ENCODE measurements at regions not wholly inside any gene's neighbourhood (a gene's known extent, or its start where the extent isn't known, plus 50 kb on each side); places are given as distances from the start of the nearest gene placed in this dataset.

GRCh38 chr10:35789996-35790395, 147.9 kb upstream of the FZD8 start:
- intact Hi-C loops (cut with micrococcal nuclease; ENCODE audit: unreplicated experiment) = loop anchor here (10.0 kb wide), 1 partner anchor 545 kb away; no protein-coding TSS in a partner anchor
- Histone ChIP-seq H2AFZ (no peak overlapping the region), H3K9me2 (ENCODE audit: insufficient read depth) (no peaks in the 10 kb centered on the region), H3F3A (ENCODE audit: insufficient read depth, low read depth) (no peaks in the 10 kb centered on the region), H3K4me1 (replicated peaks; ENCODE audit: insufficient read depth) (no peaks in the 10 kb centered on the region), H3K27me3 (ENCODE audit: insufficient read depth, low read depth) (peaks cover 3% of the 10 kb centered on the region; the same call in 1 of the 2 replicates), H3K79me2 (ENCODE audit: low read depth) (no peaks in the 10 kb centered on the region), H3K4me3 (no peak overlapping the region), H3K9me3 (ENCODE audit: insufficient read depth, low read depth) (no peaks in the 10 kb centered on the region), H3K36me3 (ENCODE audit: low read depth) (no peaks in the 10 kb centered on the region), H3K4me2 (no peak overlapping the region), H4K20me1 (ENCODE audit: insufficient read depth) (no peaks in the 10 kb centered on the region), H3K27ac (no peak overlapping the region)
- POLR2A ChIA-PET (ENCODE audit: unreplicated experiment) = no interaction called here
- CTCF ChIA-PET = no interaction called here
- TF ChIP-seq CTCF (conservative IDR thresholded peaks at IDR 0.05) = no peak
- no peak for TF ChIP-seq EZH2 (IDR thresholded peaks at IDR 0.05; ENCODE audit: low read depth)
- BruUV-seq (replicated peaks) = no TSS peak
- DNase-seq = no peak

GRCh38 chr10:35784751-35785150, 142.7 kb upstream of the FZD8 start:
- Histone ChIP-seq H3K9me3 (ENCODE audit: insufficient read depth, low read depth) (no peaks in the 10 kb centered on the region), H3K4me1 (replicated peaks; ENCODE audit: insufficient read depth) (no peaks in the 10 kb centered on the region), H3K4me2 (no peak overlapping the region), H3K27me3 (ENCODE audit: insufficient read depth, low read depth) (no peaks in the 10 kb centered on the region), H3K9me2 (ENCODE audit: insufficient read depth) (no peaks in the 10 kb centered on the region), H3K36me3 (ENCODE audit: low read depth) (no peaks in the 10 kb centered on the region), H3F3A (ENCODE audit: insufficient read depth, low read depth) (no peaks in the 10 kb centered on the region), H3K27ac (no peak overlapping the region), H4K20me1 (ENCODE audit: insufficient read depth) (no peaks in the 10 kb centered on the region), H2AFZ (no peak overlapping the region), H3K4me3 (no peak overlapping the region), H3K79me2 (ENCODE audit: low read depth) (no peaks in the 10 kb centered on the region)
- no peak for DNase-seq
- no TSS peak for BruUV-seq (replicated peaks)
- intact Hi-C loops (cut with micrococcal nuclease; ENCODE audit: unreplicated experiment) = loop anchor here (10.0 kb wide), 1 partner anchor 540 kb away; no protein-coding TSS in a partner anchor
- CTCF ChIA-PET = no interaction called here
- TF ChIP-seq CTCF (conservative IDR thresholded peaks at IDR 0.05) (no peak), EZH2 (IDR thresholded peaks at IDR 0.05; ENCODE audit: low read depth) (no peak)
- POLR2A ChIA-PET (ENCODE audit: unreplicated experiment) = no interaction called here

- no peak for DNase-seq
- Histone ChIP-seq H3K79me2 (ENCODE audit: low read depth) (no peaks in the 10 kb centered on the region), H3K27ac (no peak overlapping the region), H3K27me3 (ENCODE audit: insufficient read depth, low read depth) (peaks cover 4% of the 10 kb centered on the region; the same call in 1 of the 2 replicates), H3K4me1 (replicated peaks; ENCODE audit: insufficient read depth) (no peaks in the 10 kb centered on the region), H2AFZ (no peak overlapping the region), H3F3A (ENCODE audit: insufficient read depth, low read depth) (no peaks in the 10 kb centered on the region), H3K9me3 (ENCODE audit: insufficient read depth, low read depth) (no peaks in the 10 kb centered on the region), H3K4me2 (no peak overlapping the region), H4K20me1 (ENCODE audit: insufficient read depth) (no peaks in the 10 kb centered on the region), H3K9me2 (ENCODE audit: insufficient read depth) (no peaks in the 10 kb centered on the region), H3K4me3 (no peak overlapping the region), H3K36me3 (ENCODE audit: low read depth) (no peaks in the 10 kb centered on the region)
- no peak for TF ChIP-seq CTCF (conservative IDR thresholded peaks at IDR 0.05)
- no peak for TF ChIP-seq EZH2 (IDR thresholded peaks at IDR 0.05; ENCODE audit: low read depth)
- BruUV-seq (replicated peaks) = no TSS peak
- CTCF ChIA-PET = no interaction called here
- intact Hi-C loops (cut with micrococcal nuclease; ENCODE audit: unreplicated experiment) = loop anchor here (10.0 kb wide), 1 partner anchor 539 kb away; no protein-coding TSS in a partner anchor
- POLR2A ChIA-PET (ENCODE audit: unreplicated experiment) = no interaction called here
Observed at GRCh38 chr10:35783305-35783838, 141.3 kb upstream of the FZD8 start.
